ENCODE measurements at regions not wholly inside any gene's neighbourhood (a gene's known extent, or its start where the extent isn't known, plus 50 kb on each side); places are given as distances from the start of the nearest gene placed in this dataset.

DNA sequence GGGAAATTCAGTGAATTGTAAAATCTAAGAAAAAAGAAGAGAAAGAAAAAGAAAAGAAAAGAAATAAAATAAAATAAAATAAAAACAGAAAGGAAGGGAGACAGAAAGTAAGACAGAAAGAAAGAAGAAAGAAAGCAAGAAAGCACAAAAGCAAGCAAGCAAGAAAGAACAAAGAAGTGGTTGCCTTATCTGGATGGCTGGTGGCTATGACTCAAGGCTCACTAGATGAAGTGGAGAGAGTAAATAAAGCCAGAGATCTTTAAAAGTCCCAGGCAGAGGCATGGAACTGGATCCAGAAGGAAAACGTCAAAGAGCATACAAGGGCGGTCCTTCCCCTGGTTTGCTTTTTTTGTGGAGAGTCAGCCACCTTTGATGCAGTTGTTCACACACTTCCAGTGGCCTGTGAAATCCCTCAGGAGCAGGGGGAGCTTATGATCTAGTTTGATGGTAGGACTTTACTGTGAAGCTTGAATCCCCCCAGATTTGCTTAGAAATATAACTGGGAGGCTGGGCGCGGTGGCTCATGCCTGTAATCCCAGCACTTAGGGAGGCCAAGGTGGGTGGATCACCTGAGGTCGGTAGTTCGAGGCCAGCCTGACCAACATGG, 176.7 kb upstream of the HMHB1 start:
- TF ChIP-seq POLR2A (IDR thresholded peaks at IDR 0.05), result no peak
- TF ChIP-seq, protein P1, sequence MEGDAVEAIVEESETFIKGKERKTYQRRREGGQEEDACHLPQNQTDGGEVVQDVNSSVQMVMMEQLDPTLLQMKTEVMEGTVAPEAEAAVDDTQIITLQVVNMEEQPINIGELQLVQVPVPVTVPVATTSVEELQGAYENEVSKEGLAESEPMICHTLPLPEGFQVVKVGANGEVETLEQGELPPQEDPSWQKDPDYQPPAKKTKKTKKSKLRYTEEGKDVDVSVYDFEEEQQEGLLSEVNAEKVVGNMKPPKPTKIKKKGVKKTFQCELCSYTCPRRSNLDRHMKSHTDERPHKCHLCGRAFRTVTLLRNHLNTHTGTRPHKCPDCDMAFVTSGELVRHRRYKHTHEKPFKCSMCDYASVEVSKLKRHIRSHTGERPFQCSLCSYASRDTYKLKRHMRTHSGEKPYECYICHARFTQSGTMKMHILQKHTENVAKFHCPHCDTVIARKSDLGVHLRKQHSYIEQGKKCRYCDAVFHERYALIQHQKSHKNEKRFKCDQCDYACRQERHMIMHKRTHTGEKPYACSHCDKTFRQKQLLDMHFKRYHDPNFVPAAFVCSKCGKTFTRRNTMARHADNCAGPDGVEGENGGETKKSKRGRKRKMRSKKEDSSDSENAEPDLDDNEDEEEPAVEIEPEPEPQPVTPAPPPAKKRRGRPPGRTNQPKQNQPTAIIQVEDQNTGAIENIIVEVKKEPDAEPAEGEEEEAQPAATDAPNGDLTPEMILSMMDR (IDR thresholded peaks at IDR 0.05), result no peak
- no peak for TF ChIP-seq EP300 (IDR thresholded peaks at IDR 0.05)
- no peak for TF ChIP-seq POLR2AphosphoS5 (IDR thresholded peaks at IDR 0.05)

All from sigmoid colon (tissue), 4 donors.